SW 1271 (cell line): ENCODE measurements at regions not wholly inside any gene's neighbourhood (a gene's known extent, or its start where the extent isn't known, plus 50 kb on each side); places are given as distances from the start of the nearest gene placed in this dataset.

Experiments
- DNase-seq, 2 experiments: peaks; one replicate each; lab custom pipeline; 2025; lab: John Stamatoyannopoulos, UW

GRCh38 chr2:200725596-200725995, 86.1 kb upstream of the BZW1 start:
- no peak for DNase-seq

GRCh38 chr2:200728630-200729029, 83.1 kb upstream of the BZW1 start:
- DNase-seq, result no peak

GRCh38 chr2:200730302-200730701, 81.4 kb upstream of the BZW1 start:
- DNase-seq, result no peak

GRCh38 chr2:200730960-200731359, 80.8 kb upstream of the BZW1 start:
- no peak for DNase-seq

GRCh38 chr2:200732866-200733265, 78.8 kb upstream of the BZW1 start:
- DNase-seq, result no peak

- no peak for DNase-seq
These were observed 78.0 kb upstream of the BZW1 start for GRCh38 chr2:200733713-200734198.

- no peak for DNase-seq
These were observed 76.6 kb upstream of the BZW1 start for GRCh38 chr2:200735061-200735460.

- no peak for DNase-seq
These were observed 75.0 kb upstream of the BZW1 start for GRCh38 chr2:200736646-200737274.

GRCh38 chr2:200737585-200737984, 74.1 kb upstream of the BZW1 start:
- DNase-seq, result no peak

GRCh38 chr2:200738590-200738989, 73.1 kb upstream of the BZW1 start:
- no peak for DNase-seq

- DNase-seq, result no peak
These were observed 70.8 kb upstream of the BZW1 start for GRCh38 chr2:200740907-200741306.

GRCh38 chr2:200741468-200742202, 70.1 kb upstream of the BZW1 start:
- DNase-seq, result no peak

GRCh38 chr2:200742426-200742825, 69.3 kb upstream of the BZW1 start:
- no peak for DNase-seq

- DNase-seq, result no peak
These were observed 68.6 kb upstream of the BZW1 start for GRCh38 chr2:200743042-200743676.

GRCh38 chr2:200744201-200744602, 67.5 kb upstream of the BZW1 start:
- DNase-seq, result no peak

- no peak for DNase-seq
These were observed 65.4 kb upstream of the BZW1 start for GRCh38 chr2:200746301-200746700.

- no peak for DNase-seq
These were observed 63.8 kb upstream of the BZW1 start for GRCh38 chr2:200747668-200748618.

- no peak for DNase-seq
These were observed 62.9 kb upstream of the BZW1 start for GRCh38 chr2:200748779-200749178.

GRCh38 chr2:200749631-200750322, 61.9 kb upstream of the BZW1 start:
- no peak for DNase-seq

- DNase-seq, result no peak
These were observed 61.3 kb upstream of the BZW1 start for GRCh38 chr2:200750323-200750910.

- no peak for DNase-seq
These were observed 59.9 kb upstream of the BZW1 start for GRCh38 chr2:200751786-200752185.
